Spleen (tissue), 7 donors: ENCODE measurements at regions not wholly inside any gene's neighbourhood (a gene's known extent, or its start where the extent isn't known, plus 50 kb on each side); places are given as distances from the start of the nearest gene placed in this dataset.

ENCODE experiments used
- POLR2A ChIP-seq, 3 donors: fragments of 450-650 bp; IDR thresholded peaks; one replicate each; pipeline ENCODE4 v1.5.1; 2017; ENCODE audit warnings: antibody characterized with exemption in 3 of 3, mild to moderate bottlenecking in 1 of 3
- TF ChIP-seq, protein P1 (sequence below), 11 experiments: fragments of 200-600 bp in 7 of 11; fragments of 450-650 bp in 4 of 11; sonication (generic) in 4 of 11; IDR thresholded peaks in 8 of 11; conservative IDR thresholded peaks in 3 of 11; 1 replicate in 7 of 11; 2 replicates in 4 of 11; pipeline versions ENCODE4 v1.4.0 to v1.8.0; 2016 to 2021; ENCODE audit warnings: antibody characterized with exemption in 11 of 11, inconsistent platforms in 4 of 11, mild to moderate bottlenecking in 1 of 11
- donor health status: DM: no; HTN: no; CAD: no; lungs with moderate emphysema.
- donor health status: DM: no; HTN: no; CAD: no.
- donor health status: DM: no; HTN: no; CAD: no.

DNA sequence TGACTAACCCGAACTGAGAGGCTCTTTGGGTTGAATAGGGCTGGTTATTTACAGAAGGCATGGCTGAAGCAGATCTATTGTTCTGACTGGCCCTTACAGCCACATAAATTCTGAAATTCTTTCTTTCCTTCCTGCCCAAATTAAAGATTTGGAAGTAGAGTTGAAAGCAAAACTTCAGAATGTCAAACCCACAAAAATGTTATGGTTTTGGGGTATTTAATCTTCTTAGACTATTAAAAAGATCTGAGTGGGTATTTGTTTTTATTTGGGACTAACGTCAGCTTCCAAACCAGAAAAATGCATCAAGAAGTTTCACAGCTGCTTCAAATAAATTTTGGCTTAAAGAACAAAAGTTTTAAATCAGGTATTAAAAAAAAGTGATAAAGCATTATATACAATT is 124.5 kb downstream of the AHR start:
- TF ChIP-seq, protein P1, sequence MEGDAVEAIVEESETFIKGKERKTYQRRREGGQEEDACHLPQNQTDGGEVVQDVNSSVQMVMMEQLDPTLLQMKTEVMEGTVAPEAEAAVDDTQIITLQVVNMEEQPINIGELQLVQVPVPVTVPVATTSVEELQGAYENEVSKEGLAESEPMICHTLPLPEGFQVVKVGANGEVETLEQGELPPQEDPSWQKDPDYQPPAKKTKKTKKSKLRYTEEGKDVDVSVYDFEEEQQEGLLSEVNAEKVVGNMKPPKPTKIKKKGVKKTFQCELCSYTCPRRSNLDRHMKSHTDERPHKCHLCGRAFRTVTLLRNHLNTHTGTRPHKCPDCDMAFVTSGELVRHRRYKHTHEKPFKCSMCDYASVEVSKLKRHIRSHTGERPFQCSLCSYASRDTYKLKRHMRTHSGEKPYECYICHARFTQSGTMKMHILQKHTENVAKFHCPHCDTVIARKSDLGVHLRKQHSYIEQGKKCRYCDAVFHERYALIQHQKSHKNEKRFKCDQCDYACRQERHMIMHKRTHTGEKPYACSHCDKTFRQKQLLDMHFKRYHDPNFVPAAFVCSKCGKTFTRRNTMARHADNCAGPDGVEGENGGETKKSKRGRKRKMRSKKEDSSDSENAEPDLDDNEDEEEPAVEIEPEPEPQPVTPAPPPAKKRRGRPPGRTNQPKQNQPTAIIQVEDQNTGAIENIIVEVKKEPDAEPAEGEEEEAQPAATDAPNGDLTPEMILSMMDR (IDR thresholded peaks at IDR 0.05 in 8 of 11, conservative IDR thresholded peaks at IDR 0.05 in 3 of 11): no peak
- TF ChIP-seq POLR2A (IDR thresholded peaks at IDR 0.05): no peak
